ENCODE measurements at regions not wholly inside any gene's neighbourhood (a gene's known extent, or its start where the extent isn't known, plus 50 kb on each side); places are given as distances from the start of the nearest gene placed in this dataset.

DNA sequence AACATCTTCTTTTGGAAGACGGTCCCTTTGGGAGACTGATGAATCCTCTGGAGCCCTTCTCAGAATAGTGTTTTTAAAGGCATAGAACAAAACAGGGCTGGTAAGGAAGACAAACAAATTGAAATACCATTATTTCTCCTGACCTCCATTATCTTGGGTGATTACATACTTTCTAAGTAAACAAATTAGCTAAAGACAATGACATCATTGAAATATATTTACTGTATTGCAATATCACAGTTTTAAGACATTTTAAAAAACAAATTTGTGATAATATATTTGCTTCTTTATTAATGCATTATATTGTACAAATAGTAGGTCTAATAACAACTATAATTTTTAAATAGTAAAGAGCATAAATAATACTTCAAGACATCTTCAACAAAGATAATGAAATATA, 152.2 kb upstream of the CDK1 start:
- TF ChIP-seq CTCF (optimal IDR thresholded peaks at IDR 0.05 in 1 of 3, IDR thresholded peaks at IDR 0.05 in 1 of 3, conservative IDR thresholded peaks at IDR 0.05 in 1 of 3; ENCODE audit: extremely low read depth in 1 of 3, insufficient read depth in 2 of 3, low read length in 3 of 3) = no peak
- TF ChIP-seq EZH2 (IDR thresholded peaks at IDR 0.05; ENCODE audit: low read length) = no peak
